Dendritic cell treated with granulocyte-macrophage colony-stimulating factor and Interleukin-4, amounts not matched to agents 40 ng/mL and 50 ng/mL, for 4 days (primary cell): ENCODE measurements at regions not wholly inside any gene's neighbourhood (a gene's known extent, or its start where the extent isn't known, plus 50 kb on each side); places are given as distances from the start of the nearest gene placed in this dataset.
"Not testable (repeated sequence)": the region's sequence is repeated elsewhere in the genome, so short reads cannot be mapped to it uniquely, and the experiment has no call there.

Source experiments
- H3K27ac Mint-ChIP-seq: one replicate; pipeline ENCODE4 v1.8.0; 2022; ENCODE audit warnings: mild to moderate bottlenecking, mixed read lengths
- H3K27me3 Mint-ChIP-seq: one replicate; pipeline ENCODE4 v1.8.0; 2022; ENCODE audit warnings: mild to moderate bottlenecking, mixed read lengths
- H3K36me3 Mint-ChIP-seq: one replicate; pipeline ENCODE4 v1.8.0; 2022; ENCODE audit warnings: low read depth, mixed read lengths
- H3K4me1 Mint-ChIP-seq: one replicate; pipeline ENCODE4 v1.8.0; 2022; ENCODE audit warnings: low read depth, mixed read lengths
- H3K4me3 Mint-ChIP-seq: one replicate; pipeline ENCODE4 v1.8.0; 2022; ENCODE audit warnings: mild to moderate bottlenecking, moderate library complexity, mixed read lengths
- H3K9me3 Mint-ChIP-seq: one replicate; pipeline ENCODE4 v1.8.0; 2022; ENCODE audit warnings: mixed read lengths
- intact Hi-C: fragments of 100-400 bp; cut with micrococcal nuclease; formaldehyde crosslinking; loops from one replicate; pipeline ENCODE4 v1.15.0; 2022

- no peak overlapping the region for H3K4me3 Mint-ChIP-seq
- H3K4me1 Mint-ChIP-seq = no peaks in the 10 kb centered on the region
- intact Hi-C loops = no loop called here
- no peaks in the 10 kb centered on the region for H3K36me3 Mint-ChIP-seq
- H3K27ac Mint-ChIP-seq = no peak overlapping the region
- H3K9me3 Mint-ChIP-seq = peaks cover 38% of the 10 kb centered on the region
- H3K27me3 Mint-ChIP-seq = no peaks in the 10 kb centered on the region
Measured at GRCh38 chr6:94559829-94560537, 1017.4 kb upstream of the MANEA start.

GRCh38 chr6:94557207-94557606 lies 1020.1 kb upstream of the MANEA start:
- H3K27ac Mint-ChIP-seq, H3K27me3 Mint-ChIP-seq, H3K4me1 Mint-ChIP-seq, intact Hi-C loops, H3K36me3 Mint-ChIP-seq, H3K4me3 Mint-ChIP-seq: not testable (repeated sequence)
- H3K9me3 Mint-ChIP-seq = peaks cover 38% of the 10 kb centered on the region

DNA sequence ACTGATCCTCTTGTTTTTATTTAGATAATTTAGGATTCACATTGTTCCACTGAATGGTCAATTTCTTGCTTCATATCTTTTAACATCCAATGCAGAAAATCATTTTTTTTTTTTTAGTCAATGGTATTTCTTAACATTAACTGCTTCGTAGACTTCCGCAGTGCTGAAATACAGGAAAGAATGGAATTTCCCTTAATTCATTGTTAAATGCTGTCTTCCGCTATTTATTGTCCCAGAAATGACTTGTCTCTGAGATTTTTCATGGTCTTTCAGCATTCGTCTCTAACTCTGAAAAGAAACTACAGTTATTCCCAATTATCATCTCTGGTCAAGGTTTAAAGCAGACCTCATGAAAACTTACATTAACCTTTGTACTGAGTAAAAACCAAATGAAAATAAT lies 1029.1 kb upstream of the MANEA start:
- Mint-ChIP-seq H3K4me3 (no peak overlapping the region), H3K27me3 (no peaks in the 10 kb centered on the region), H3K4me1 (no peaks in the 10 kb centered on the region), H3K9me3 (no peaks in the 10 kb centered on the region), H3K27ac (no peak overlapping the region), H3K36me3 (no peaks in the 10 kb centered on the region)
- intact Hi-C loops = no loop called here

GRCh38 chr6:94535798-94536197 lies 1041.5 kb upstream of the MANEA start:
- H3K4me1 Mint-ChIP-seq = no peaks in the 10 kb centered on the region
- H3K9me3 Mint-ChIP-seq = peaks cover 19% of the 10 kb centered on the region
- no peak overlapping the region for H3K27ac Mint-ChIP-seq
- no peaks in the 10 kb centered on the region for H3K36me3 Mint-ChIP-seq
- intact Hi-C loops = no loop called here
- H3K4me3 Mint-ChIP-seq = no peak overlapping the region
- no peaks in the 10 kb centered on the region for H3K27me3 Mint-ChIP-seq

GRCh38 chr6:94511502-94512088 lies 1065.7 kb upstream of the MANEA start:
- Mint-ChIP-seq H3K9me3 (peaks cover 8% of the 10 kb centered on the region), H3K27ac (no peak overlapping the region), H3K27me3 (no peaks in the 10 kb centered on the region), H3K4me1 (no peaks in the 10 kb centered on the region), H3K4me3 (no peak overlapping the region), H3K36me3 (no peaks in the 10 kb centered on the region)
- intact Hi-C loops = no loop called here

DNA sequence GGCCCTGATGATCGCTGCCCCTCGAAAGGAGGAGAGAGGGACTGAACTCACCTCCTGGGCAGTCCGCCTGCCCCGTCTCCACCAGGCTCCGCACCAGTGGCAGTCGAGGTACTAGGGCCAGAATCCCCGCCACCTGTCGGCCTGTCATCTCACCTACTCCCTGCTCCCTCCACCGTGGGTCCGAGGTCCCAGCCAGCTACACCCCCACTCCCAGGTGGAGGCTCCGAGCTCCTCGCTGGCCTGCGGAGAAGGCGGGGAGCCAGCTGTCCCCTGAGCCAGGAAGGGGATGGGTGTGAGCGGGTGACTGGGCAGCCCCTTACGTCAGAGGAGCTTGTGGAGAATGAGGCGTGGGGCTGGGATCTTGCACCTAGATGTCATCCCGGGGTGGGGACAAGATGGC lies 1066.5 kb upstream of the MANEA start:
- no peaks in the 10 kb centered on the region for H3K27me3 Mint-ChIP-seq
- H3K27ac Mint-ChIP-seq = no peak overlapping the region
- intact Hi-C loops = no loop called here
- peaks cover 2% of the 10 kb centered on the region for H3K9me3 Mint-ChIP-seq
- no peak overlapping the region for H3K4me3 Mint-ChIP-seq
- H3K4me1 Mint-ChIP-seq = no peaks in the 10 kb centered on the region
- no peaks in the 10 kb centered on the region for H3K36me3 Mint-ChIP-seq

- Mint-ChIP-seq H3K27me3 (no peaks in the 10 kb centered on the region), H3K27ac (no peak overlapping the region), H3K9me3 (no peaks in the 10 kb centered on the region), H3K4me1 (no peaks in the 10 kb centered on the region), H3K4me3 (no peak overlapping the region), H3K36me3 (no peaks in the 10 kb centered on the region)
- intact Hi-C loops = no loop called here
Measured at GRCh38 chr6:94501516-94501915, 1075.8 kb upstream of the MANEA start.

GRCh38 chr6:94498099-94498498 lies 1078.7 kb upstream of the EPHA7 start:
- H3K27ac Mint-ChIP-seq = no peak overlapping the region
- no peaks in the 10 kb centered on the region for H3K27me3 Mint-ChIP-seq
- H3K4me1 Mint-ChIP-seq = no peaks in the 10 kb centered on the region
- no peaks in the 10 kb centered on the region for H3K36me3 Mint-ChIP-seq
- no peaks in the 10 kb centered on the region for H3K9me3 Mint-ChIP-seq
- intact Hi-C loops = no loop called here
- no peak overlapping the region for H3K4me3 Mint-ChIP-seq

DNA sequence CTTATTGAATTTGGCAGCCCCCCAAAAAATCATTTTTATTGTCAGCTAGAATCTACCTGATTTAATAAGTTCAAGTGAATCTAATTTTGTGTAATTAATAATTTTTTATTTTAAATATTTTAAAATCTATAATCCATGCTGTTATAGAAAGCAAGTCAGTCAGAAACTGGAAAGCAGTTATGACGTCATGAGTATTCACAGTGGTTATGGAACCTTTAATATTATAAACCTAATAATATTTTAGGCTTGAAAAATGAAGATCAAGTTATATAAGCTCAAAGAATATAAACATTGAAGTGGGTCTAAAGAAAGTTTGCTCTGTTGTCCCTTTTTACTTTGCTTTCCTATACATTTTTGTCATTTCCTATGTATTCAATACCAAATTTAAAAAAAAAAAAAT lies 1075.1 kb upstream of the EPHA7 start:
- no peak overlapping the region for H3K4me3 Mint-ChIP-seq
- no peaks in the 10 kb centered on the region for H3K36me3 Mint-ChIP-seq
- intact Hi-C loops = no loop called here
- no peaks in the 10 kb centered on the region for H3K4me1 Mint-ChIP-seq
- no peak overlapping the region for H3K27ac Mint-ChIP-seq
- H3K27me3 Mint-ChIP-seq = no peaks in the 10 kb centered on the region
- H3K9me3 Mint-ChIP-seq = no peaks in the 10 kb centered on the region

DNA sequence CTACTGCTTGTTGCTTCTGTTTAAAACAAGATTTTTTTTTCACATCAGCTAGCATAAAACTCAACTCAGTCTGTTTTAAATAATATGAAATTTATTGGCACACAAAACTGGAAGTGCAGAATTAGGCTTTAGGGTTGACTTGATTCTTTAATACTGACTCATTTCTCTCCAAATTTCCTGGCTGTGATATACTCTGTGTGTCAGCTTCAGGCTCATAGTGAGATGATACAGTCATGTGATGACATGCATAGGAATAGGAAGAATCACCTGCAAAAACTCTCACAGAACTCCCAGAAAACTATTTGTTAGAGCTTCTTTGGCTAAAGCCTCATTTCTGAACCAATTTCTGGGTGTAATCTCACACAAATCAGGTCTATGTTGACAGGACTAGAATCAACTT lies 1068.0 kb upstream of the EPHA7 start:
- H3K4me1 Mint-ChIP-seq = no peaks in the 10 kb centered on the region
- no peaks in the 10 kb centered on the region for H3K9me3 Mint-ChIP-seq
- no peak overlapping the region for H3K27ac Mint-ChIP-seq
- no peaks in the 10 kb centered on the region for H3K27me3 Mint-ChIP-seq
- H3K36me3 Mint-ChIP-seq = no peaks in the 10 kb centered on the region
- intact Hi-C loops = no loop called here
- no peak overlapping the region for H3K4me3 Mint-ChIP-seq

DNA sequence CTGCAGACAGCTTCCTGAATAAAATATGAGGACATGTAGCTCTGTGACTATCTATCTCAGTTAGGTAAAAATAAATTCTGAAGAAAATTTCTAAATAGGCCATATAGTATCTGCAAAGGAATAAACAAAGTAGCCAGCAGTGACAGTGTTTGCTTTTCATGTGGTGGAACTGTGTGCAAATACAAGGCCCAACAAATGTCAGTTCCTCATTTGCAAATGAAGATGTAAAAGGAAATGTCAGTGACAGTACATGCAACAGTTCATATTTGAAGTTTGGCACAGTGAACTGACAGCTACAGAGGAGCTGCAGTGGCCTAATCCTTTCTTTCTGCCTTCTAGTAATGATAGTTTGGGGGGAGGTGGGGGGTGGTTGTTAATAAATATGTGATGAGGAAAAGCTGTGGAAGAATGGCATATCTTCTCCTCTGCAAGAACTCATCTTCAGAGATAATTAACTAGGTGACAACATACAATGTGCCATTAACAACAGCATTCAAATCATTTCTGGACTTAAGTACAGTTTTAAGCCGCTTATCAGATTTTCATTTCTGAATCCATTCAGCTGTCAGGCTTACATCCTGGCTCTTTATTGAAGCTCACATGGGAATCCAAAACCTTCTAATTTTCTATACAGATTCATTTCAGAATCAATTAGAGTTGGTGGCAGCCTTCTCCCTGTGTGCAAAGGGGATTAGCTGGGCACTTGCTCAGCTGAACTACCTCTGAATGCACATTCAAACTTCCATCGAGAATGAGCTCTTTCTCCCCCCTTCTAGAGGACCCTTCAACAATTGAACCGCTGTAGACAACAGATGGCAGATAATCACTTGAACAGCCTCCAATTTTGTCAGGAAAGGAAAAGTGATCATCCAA lies 1059.0 kb upstream of the EPHA7 start:
- Mint-ChIP-seq H3K27ac (no peak overlapping the region), H3K4me3 (no peak overlapping the region), H3K36me3 (no peaks in the 10 kb centered on the region), H3K27me3 (no peaks in the 10 kb centered on the region), H3K4me1 (no peaks in the 10 kb centered on the region), H3K9me3 (no peaks in the 10 kb centered on the region)
- intact Hi-C loops = no loop called here

- Mint-ChIP-seq H3K9me3 (no peaks in the 10 kb centered on the region), H3K27me3 (no peaks in the 10 kb centered on the region), H3K36me3 (no peaks in the 10 kb centered on the region), H3K4me1 (no peaks in the 10 kb centered on the region), H3K27ac (no peak overlapping the region), H3K4me3 (no peak overlapping the region)
- intact Hi-C loops = no loop called here
Measured at GRCh38 chr6:94468830-94469229, 1049.5 kb upstream of the EPHA7 start.

- Mint-ChIP-seq H3K27ac (no peak overlapping the region), H3K36me3 (no peaks in the 10 kb centered on the region), H3K9me3 (peaks cover 23% of the 10 kb centered on the region), H3K4me1 (no peaks in the 10 kb centered on the region), H3K27me3 (no peaks in the 10 kb centered on the region), H3K4me3 (no peak overlapping the region)
- intact Hi-C loops = no loop called here
Measured at GRCh38 chr6:94464018-94464510, 1044.7 kb upstream of the EPHA7 start.

- Mint-ChIP-seq H3K4me3 (no peak overlapping the region), H3K27ac (no peak overlapping the region), H3K4me1 (no peaks in the 10 kb centered on the region), H3K27me3 (no peaks in the 10 kb centered on the region), H3K9me3 (peaks cover 23% of the 10 kb centered on the region), H3K36me3 (no peaks in the 10 kb centered on the region)
- intact Hi-C loops = no loop called here
Measured at GRCh38 chr6:94463306-94463705, 1043.9 kb upstream of the EPHA7 start.
